Embryonic facial prominence (tissue), 1 donor: ENCODE measurements at regions not wholly inside any gene's neighbourhood (a gene's known extent, or its start where the extent isn't known, plus 50 kb on each side); places are given as distances from the start of the nearest gene placed in this dataset.
"Not testable (repeated sequence)": the region's sequence is repeated elsewhere in the genome, so short reads cannot be mapped to it uniquely, and the experiment has no call there.

ENCODE experiments used
- DNase-seq: peaks from one replicate; pipeline ENCODE4 v3.0.0-alpha.2; 2016; ENCODE audit errors: extremely low spot score

DNA sequence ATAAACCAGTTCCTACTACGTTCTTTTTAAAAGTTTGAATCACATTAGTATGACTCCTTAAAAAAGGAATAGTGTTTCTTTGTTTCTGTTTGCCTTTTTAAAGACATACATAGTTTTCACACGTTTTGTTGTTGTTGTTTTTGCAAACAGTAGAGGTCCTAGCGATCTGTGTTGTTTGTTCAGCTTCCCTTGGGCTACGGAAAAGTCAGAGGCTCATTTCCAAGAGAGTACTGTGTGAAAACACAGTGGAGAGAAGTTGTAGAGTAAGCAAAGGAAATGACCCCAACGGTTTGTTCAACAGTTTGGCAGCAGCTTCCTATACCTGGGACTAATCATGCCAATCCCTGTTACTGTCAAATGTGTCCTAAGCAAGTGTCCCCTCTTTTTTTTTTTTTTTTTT, 87.1 kb upstream of the STEAP1 start:
- DNase-seq: no peak

DNA sequence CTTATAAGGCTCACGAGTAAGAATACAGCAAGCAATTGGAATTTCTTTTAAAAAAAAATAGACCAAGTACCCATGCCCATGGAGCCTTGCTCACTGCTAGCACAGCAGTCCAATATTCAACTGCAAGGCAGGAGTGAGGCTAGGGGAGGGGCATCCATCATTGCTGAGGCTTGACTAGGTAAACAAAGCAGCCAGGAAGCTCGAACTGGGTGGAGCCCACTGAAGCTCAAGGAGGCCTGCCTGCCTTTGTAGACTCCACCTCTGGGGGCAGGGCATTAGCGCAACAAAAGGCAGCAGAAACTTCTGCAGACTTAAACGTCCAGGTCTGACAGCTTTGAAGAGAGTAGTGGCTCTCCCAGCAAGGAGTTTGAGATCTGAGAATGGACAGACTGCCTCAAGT, 84.0 kb upstream of the STEAP1 start:
- DNase-seq: not testable (repeated sequence)

DNA sequence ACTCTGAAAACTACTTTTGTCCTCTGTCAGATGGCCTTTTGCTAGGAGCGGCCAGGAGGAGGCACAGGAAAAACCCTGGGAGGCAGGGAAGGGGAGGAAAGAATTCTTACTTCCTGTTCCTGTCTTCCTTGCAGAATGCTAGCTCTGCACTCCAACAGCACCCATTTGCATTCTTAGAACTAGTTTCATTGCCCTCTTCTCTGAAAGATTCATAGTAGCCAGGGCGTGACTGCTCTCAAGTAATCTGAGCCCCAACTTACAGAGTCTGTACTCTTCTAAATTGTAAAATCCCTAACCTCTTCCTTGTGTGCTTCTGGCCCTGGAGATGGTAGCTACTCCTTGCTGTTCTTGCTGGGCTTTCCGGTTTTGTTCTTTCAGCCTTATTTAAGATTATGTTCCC, 75.3 kb upstream of the STEAP1 start:
- no peak for DNase-seq

DNA sequence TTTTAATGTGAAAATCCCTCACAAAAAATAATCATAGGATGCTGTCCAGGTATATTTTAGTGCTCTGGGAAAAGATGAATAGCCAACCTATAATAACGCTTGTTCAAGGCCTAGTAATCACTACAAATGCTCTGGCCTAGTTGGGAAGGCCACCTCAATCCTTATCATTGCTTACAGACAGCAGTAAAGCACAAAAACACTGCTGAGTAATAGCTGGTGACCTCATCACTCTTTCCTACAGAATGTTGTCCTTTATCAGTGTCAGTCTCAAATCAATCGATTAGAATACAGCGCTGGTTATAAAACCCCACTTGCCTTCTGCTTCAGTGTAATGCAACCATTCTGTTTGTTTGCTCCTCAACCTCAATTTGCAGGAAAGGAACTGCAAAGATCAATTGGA, 72.6 kb upstream of the STEAP1 start:
- no peak for DNase-seq

DNA sequence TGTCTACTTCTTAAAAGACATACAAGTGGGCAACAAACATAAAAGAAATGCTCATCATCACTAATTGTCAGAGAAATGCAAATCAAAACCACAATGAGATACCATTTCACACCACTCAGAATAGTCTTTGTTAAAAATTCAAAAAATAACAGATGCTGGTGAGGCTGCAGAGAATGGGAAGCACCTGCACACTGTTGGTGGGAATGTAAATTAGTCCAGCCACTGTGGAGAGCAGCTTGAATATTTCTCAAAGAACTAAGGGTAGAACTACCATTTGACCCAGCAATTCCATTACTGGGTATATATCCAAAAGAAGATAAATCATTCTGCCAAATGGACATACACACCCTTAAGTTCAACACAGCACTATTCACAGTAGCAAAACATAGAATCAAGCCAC, 61.8 kb upstream of the STEAP1 start:
- DNase-seq: no peak

DNA sequence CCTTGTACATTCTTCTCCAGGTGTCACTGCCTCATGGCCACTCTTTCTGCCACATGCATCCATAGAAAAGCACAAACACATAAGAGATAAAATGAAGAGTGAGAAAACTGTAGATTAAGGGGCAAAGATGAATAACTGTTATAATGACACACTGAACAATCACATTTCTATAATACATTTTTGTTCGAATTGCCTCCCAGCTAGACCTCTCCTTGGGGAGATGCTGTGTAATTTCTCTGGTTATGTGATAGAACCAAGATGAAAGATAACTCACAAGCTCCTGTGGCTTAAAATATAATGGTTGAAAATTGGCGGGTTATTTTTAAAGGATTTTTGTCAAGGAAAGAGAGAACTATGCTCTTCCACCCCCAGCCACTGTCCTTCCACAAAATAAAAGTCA, 60.2 kb upstream of the STEAP1 start:
- no peak for DNase-seq
